A673 (cell line): ENCODE measurements at regions not wholly inside any gene's neighbourhood (a gene's known extent, or its start where the extent isn't known, plus 50 kb on each side); places are given as distances from the start of the nearest gene placed in this dataset.

ENCODE experiments used
- BruUV-seq: library from RNA; stranded (reverse); fragments of 400-500 nt; replicated peaks from 2 replicates; lab custom pipeline; 2021; lab: Mats Ljungman, UMichigan
- CTCF ChIA-PET: fragments of 300-600 bp; sonication (Branson Sonifier 250); formaldehyde crosslinking; loops from one replicate; lab custom pipeline; 2022; ENCODE audit warnings: antibody characterized with exemption; lab: Charles Lee
- POLR2A ChIA-PET: fragments of 300-600 bp; sonication (Branson Sonifier 250); formaldehyde crosslinking; loops from one replicate; lab custom pipeline; 2022; ENCODE audit warnings: antibody characterized with exemption; ENCODE audit not compliant: low non-redundant PET; lab: Charles Lee
- DNase-seq: peaks from one replicate; pipeline ENCODE4 v3.0.0-alpha.2; 2015; ENCODE audit warnings: low spot score
- H3K27ac ChIP-seq: fragments of 200-600 bp; sonication (generic); 2 replicates; pipeline ENCODE4 v1.5.1; 2016; ENCODE audit warnings: mixed run types, low read depth, mild to moderate bottlenecking, mixed read lengths, antibody characterized with exemption, low read length; ENCODE audit not compliant: poor library complexity, severe bottlenecking
- H3K27me3 ChIP-seq: fragments of 200-600 bp; sonication (generic); replicated peaks from 2 replicates; pipeline ENCODE4 v1.6.1; 2017; ENCODE audit warnings: mixed run types, low read depth, mild to moderate bottlenecking, mixed read lengths, antibody characterized with exemption, low read length; ENCODE audit not compliant: insufficient read depth, poor library complexity
- H3K36me3 ChIP-seq: fragments of 200-600 bp; sonication (generic); 2 replicates; pipeline ENCODE4 v1.6.1; 2016; ENCODE audit warnings: mixed run types, mild to moderate bottlenecking, mixed read lengths, antibody characterized with exemption, low read length; ENCODE audit not compliant: insufficient read depth, poor library complexity, severe bottlenecking
- H3K4me1 ChIP-seq: fragments of 200-600 bp; sonication (generic); 2 replicates; pipeline ENCODE4 v1.6.1; 2017; ENCODE audit warnings: mixed run types, mild to moderate bottlenecking, mixed read lengths, antibody characterized with exemption, low read length; ENCODE audit not compliant: insufficient read depth, poor library complexity, severe bottlenecking
- H3K4me3 ChIP-seq: fragments of 200-600 bp; sonication (generic); 2 replicates; pipeline ENCODE4 v1.5.1; 2016; ENCODE audit warnings: low read depth, mixed run types, mild to moderate bottlenecking, mixed read lengths, low read length; ENCODE audit not compliant: poor library complexity, severe bottlenecking
- H3K9me3 ChIP-seq: fragments of 200-600 bp; sonication (generic); 2 replicates; pipeline ENCODE4 v1.6.1; 2016; ENCODE audit warnings: mixed run types, low read depth, mild to moderate bottlenecking, mixed read lengths, antibody characterized with exemption, low read length; ENCODE audit not compliant: poor library complexity, severe bottlenecking
- EZH2 ChIP-seq: fragments of 200-600 bp; sonication (generic); IDR thresholded peaks from 2 replicates; pipeline ENCODE4 v1.6.1; 2017; ENCODE audit warnings: borderline replicate concordance, low read depth, mild to moderate bottlenecking, mixed read lengths, antibody characterized with exemption, low read length; ENCODE audit not compliant: poor library complexity, severe bottlenecking
- intact Hi-C: fragments of 100-400 bp; cut with micrococcal nuclease; formaldehyde crosslinking; loops from one replicate; pipeline ENCODE4 v1.10.0; 2022; ENCODE audit not compliant: unreplicated experiment
- TF ChIP-seq, protein P1 (sequence below): fragments of 300-800, 200-600 bp; sonication (generic); conservative IDR thresholded peaks from 2 replicates; pipeline ENCODE4 v1.5.1; 2017; ENCODE audit warnings: low read depth, mild to moderate bottlenecking, antibody characterized with exemption, low read length, moderate library complexity, mixed read lengths

DNA sequence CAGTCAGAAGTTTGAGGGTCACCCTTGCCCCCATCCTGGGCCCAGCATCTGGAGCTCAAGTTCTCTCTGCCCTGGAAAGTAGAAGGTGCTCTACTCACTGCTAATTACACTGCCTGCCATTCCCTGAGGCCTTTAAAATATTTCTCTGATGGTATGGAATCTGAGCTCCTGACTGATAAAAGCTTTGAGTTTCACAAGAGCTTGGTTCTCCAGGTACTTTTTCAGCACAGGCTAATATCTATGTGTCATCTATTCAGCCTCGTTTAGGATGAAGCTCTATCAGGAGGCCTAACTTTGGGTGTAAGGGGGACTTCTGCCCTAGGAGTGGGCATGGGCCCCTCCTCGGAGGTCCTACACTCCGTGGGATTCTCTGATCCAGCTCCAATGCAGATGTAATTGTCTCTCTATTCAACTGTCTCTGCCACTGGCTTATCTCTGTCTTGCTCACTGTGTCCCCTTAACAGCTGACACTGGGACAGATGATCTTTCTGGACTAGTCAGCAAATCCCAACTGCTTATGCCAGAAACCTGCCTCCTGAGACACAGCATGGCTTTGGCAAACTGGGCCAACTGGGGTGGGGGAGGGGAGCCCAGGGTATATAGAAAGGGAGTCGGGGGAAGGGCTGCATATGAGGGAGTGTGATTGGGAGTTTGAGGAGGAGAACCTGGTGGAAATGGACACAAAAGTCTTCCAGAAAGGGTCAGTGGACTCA lies 104.2 kb upstream of the GADD45A start:
- H3K4me1 ChIP-seq, result no peaks in the 10 kb centered on the region
- no peaks in the 10 kb centered on the region for H3K27me3 ChIP-seq
- H3K27ac ChIP-seq, result no peak overlapping the region
- TF ChIP-seq, protein P1, sequence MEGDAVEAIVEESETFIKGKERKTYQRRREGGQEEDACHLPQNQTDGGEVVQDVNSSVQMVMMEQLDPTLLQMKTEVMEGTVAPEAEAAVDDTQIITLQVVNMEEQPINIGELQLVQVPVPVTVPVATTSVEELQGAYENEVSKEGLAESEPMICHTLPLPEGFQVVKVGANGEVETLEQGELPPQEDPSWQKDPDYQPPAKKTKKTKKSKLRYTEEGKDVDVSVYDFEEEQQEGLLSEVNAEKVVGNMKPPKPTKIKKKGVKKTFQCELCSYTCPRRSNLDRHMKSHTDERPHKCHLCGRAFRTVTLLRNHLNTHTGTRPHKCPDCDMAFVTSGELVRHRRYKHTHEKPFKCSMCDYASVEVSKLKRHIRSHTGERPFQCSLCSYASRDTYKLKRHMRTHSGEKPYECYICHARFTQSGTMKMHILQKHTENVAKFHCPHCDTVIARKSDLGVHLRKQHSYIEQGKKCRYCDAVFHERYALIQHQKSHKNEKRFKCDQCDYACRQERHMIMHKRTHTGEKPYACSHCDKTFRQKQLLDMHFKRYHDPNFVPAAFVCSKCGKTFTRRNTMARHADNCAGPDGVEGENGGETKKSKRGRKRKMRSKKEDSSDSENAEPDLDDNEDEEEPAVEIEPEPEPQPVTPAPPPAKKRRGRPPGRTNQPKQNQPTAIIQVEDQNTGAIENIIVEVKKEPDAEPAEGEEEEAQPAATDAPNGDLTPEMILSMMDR, result no peak
- no peak for TF ChIP-seq EZH2
- H3K4me3 ChIP-seq, result no peak overlapping the region
- BruUV-seq, result no TSS peak
- POLR2A ChIA-PET, result no interaction called here
- CTCF ChIA-PET, result interaction anchor here (0.5 kb wide), 1 partner anchor 649 kb away, joined by 5 read pairs; no protein-coding TSS in a partner anchor
- no peaks in the 10 kb centered on the region for H3K9me3 ChIP-seq
- intact Hi-C loops, result no loop called here
- DNase-seq, result no peak
- no peaks in the 10 kb centered on the region for H3K36me3 ChIP-seq

DNA sequence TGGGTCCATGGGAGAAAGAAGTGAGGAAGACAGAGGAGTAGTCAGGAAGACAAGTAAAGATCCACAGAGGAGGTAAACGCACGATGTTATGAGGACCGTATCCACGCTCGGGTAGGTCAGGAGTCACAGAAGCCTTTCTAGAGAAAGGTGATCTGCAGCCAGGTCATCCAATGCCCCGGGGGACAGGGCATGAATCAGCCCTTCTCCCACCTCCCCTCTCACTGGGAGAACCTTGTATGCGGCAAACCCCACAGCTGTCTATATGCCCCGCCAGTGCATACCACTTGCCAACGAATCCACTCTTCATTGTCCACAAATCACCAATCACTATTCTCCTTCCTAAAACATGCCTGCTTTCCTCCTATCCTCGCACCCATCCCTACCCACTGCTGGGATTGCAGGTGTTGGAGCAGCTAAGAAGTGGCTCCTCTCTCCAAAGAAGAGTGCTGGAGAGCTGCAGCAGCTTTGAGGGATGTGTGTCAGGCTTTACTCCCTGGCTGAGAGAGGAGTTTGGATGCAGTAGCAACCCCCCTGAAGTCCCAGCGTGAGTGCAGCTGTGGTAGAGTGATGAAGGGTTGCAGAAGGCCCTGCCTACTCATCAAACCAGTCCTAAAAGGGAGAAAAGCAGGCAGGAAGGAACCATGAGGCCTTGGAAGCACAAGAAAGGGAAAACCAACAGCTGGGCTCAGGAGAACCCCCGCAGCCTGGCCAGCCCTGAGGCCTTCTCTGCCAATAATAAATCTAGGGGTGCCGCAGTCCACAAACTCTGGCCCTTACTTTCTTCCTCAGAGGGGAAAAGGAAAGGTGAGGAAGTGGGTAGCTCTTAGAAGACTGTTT lies 102.2 kb upstream of the GADD45A start:
- H3K27me3 ChIP-seq, result no peaks in the 10 kb centered on the region
- intact Hi-C loops, result no loop called here
- DNase-seq, result no peak
- no peaks in the 10 kb centered on the region for H3K36me3 ChIP-seq
- no peak overlapping the region for H3K27ac ChIP-seq
- TF ChIP-seq, protein P1, result no peak
- no peak for TF ChIP-seq EZH2
- no peaks in the 10 kb centered on the region for H3K9me3 ChIP-seq
- no peaks in the 10 kb centered on the region for H3K4me1 ChIP-seq
- no TSS peak for BruUV-seq
- POLR2A ChIA-PET, result interaction anchor here (0.5 to 0.6 kb wide), 2 partner anchors 181 to 294 kb away, joined by 3 to 5 read pairs; no protein-coding TSS in a partner anchor
- no peak overlapping the region for H3K4me3 ChIP-seq
- CTCF ChIA-PET, result no interaction called here

DNA sequence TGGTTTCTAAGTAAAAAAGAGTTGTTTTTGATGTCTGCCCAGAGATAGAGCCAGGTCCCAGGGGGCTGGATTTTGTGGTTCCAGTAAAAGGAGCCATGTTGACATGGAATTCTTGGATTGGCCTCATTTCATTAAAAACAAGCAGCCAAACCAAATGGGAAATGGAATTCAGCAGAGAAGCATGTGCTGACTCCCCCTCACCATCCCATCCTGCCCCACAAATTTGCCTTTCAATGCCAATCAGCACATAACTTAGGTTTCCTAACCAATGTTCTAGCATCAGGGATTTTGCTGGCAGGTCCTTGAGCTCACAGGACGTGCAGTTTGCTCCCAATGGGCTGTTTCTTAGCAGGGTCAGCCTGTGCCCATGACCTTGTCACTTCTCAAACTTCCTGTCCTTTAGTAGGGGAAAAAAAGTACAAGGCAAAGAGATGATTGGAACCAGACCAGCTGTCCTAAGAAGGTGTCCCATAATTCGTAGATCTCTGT lies 101.5 kb upstream of the GADD45A start:
- H3K4me1 ChIP-seq, result no peaks in the 10 kb centered on the region
- no peak overlapping the region for H3K27ac ChIP-seq
- intact Hi-C loops, result no loop called here
- no peaks in the 10 kb centered on the region for H3K27me3 ChIP-seq
- no peak for DNase-seq
- no peaks in the 10 kb centered on the region for H3K36me3 ChIP-seq
- no peak for TF ChIP-seq EZH2
- TF ChIP-seq, protein P1, result no peak
- H3K4me3 ChIP-seq, result no peak overlapping the region
- ChIA-PET CTCF (no interaction called here), POLR2A (interaction anchor here (0.6 kb wide), 1 partner anchor 295 kb away, joined by 3 read pairs; no protein-coding TSS in a partner anchor)
- no peaks in the 10 kb centered on the region for H3K9me3 ChIP-seq
- no TSS peak for BruUV-seq
